PFSK-1 (cell line): ENCODE measurements at regions not wholly inside any gene's neighbourhood (a gene's known extent, or its start where the extent isn't known, plus 50 kb on each side); places are given as distances from the start of the nearest gene placed in this dataset.

Source experiments
- POLR2AphosphoS5 ChIP-seq: IDR thresholded peaks from 2 replicates; pipeline ENCODE4 v1.6.1; 2012; ENCODE audit warnings: low read depth, mild to moderate bottlenecking, control low read depth, low read length, moderate library complexity
- SIN3A ChIP-seq: IDR thresholded peaks from 2 replicates; pipeline ENCODE4 v1.6.1; 2012; ENCODE audit warnings: mild to moderate bottlenecking, low read length, moderate library complexity, borderline replicate concordance; ENCODE audit not compliant: insufficient read depth
- TAF1 ChIP-seq: IDR thresholded peaks from 2 replicates; pipeline ENCODE4 v1.6.1; 2012; ENCODE audit warnings: low read length, control low read depth, borderline replicate concordance; ENCODE audit not compliant: insufficient read depth
- TF ChIP-seq, protein P1 (sequence below), 2 experiments: IDR thresholded peaks; 2 replicates each; pipeline versions ENCODE4 v1.6.1 to v1.8.0; 2011 to 2012; ENCODE audit warnings: low read depth in 2 of 2, low read length in 2 of 2, control low read depth in 1 of 2, inconsistent platforms in 1 of 2, mild to moderate bottlenecking in 1 of 2, moderate library complexity in 1 of 2; ENCODE audit not compliant: insufficient read depth in 1 of 2

- TF ChIP-seq POLR2AphosphoS5 (no peak), SIN3A (no peak), TAF1 (no peak)
- TF ChIP-seq, protein P1, sequence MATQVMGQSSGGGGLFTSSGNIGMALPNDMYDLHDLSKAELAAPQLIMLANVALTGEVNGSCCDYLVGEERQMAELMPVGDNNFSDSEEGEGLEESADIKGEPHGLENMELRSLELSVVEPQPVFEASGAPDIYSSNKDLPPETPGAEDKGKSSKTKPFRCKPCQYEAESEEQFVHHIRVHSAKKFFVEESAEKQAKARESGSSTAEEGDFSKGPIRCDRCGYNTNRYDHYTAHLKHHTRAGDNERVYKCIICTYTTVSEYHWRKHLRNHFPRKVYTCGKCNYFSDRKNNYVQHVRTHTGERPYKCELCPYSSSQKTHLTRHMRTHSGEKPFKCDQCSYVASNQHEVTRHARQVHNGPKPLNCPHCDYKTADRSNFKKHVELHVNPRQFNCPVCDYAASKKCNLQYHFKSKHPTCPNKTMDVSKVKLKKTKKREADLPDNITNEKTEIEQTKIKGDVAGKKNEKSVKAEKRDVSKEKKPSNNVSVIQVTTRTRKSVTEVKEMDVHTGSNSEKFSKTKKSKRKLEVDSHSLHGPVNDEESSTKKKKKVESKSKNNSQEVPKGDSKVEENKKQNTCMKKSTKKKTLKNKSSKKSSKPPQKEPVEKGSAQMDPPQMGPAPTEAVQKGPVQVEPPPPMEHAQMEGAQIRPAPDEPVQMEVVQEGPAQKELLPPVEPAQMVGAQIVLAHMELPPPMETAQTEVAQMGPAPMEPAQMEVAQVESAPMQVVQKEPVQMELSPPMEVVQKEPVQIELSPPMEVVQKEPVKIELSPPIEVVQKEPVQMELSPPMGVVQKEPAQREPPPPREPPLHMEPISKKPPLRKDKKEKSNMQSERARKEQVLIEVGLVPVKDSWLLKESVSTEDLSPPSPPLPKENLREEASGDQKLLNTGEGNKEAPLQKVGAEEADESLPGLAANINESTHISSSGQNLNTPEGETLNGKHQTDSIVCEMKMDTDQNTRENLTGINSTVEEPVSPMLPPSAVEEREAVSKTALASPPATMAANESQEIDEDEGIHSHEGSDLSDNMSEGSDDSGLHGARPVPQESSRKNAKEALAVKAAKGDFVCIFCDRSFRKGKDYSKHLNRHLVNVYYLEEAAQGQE (IDR thresholded peaks at IDR 0.05; ENCODE audit: insufficient read depth in 1 of 2, low read depth in 2 of 2, low read length in 2 of 2): no peak
Measured at GRCh38 chr9:29514862-29515261, 1941.6 kb upstream of the C9orf72 start.
